Muscle layer of colon (tissue), 2 donors: ENCODE measurements at regions not wholly inside any gene's neighbourhood (a gene's known extent, or its start where the extent isn't known, plus 50 kb on each side); places are given as distances from the start of the nearest gene placed in this dataset.

Experiments
- H3K27ac ChIP-seq: one replicate; pipeline ENCODE4 v1.7.0; 2013; ENCODE audit warnings: low read depth, mild to moderate bottlenecking, low read length, moderate library complexity
- H3K27me3 ChIP-seq, 2 donors: one replicate each; pipeline ENCODE4 v1.7.0; 2013; ENCODE audit warnings: low read length in 2 of 2, mild to moderate bottlenecking in 2 of 2; ENCODE audit not compliant: insufficient read depth in 2 of 2, control insufficient read depth in 1 of 2
- H3K36me3 ChIP-seq: one replicate; pipeline ENCODE4 v1.7.0; 2013; ENCODE audit warnings: mild to moderate bottlenecking, low read length; ENCODE audit not compliant: insufficient read depth
- H3K4me1 ChIP-seq: one replicate; pipeline ENCODE4 v1.7.0; 2013; ENCODE audit warnings: mild to moderate bottlenecking, low read length; ENCODE audit not compliant: insufficient read depth
- H3K4me3 ChIP-seq, 2 donors: one replicate each; pipeline ENCODE4 v1.7.0; 2013; ENCODE audit warnings: low read length in 2 of 2, low read depth in 1 of 2, mild to moderate bottlenecking in 1 of 2, moderate library complexity in 1 of 2
- H3K9ac ChIP-seq: one replicate; pipeline ENCODE4 v1.7.0; 2013; ENCODE audit warnings: low read length
- H3K9me3 ChIP-seq: one replicate; pipeline ENCODE4 v1.7.0; 2013; ENCODE audit warnings: mild to moderate bottlenecking, low read length
- donor health status: abdominal sarcoma.
- donor health status: Adenocarcinoma of cecum.

DNA sequence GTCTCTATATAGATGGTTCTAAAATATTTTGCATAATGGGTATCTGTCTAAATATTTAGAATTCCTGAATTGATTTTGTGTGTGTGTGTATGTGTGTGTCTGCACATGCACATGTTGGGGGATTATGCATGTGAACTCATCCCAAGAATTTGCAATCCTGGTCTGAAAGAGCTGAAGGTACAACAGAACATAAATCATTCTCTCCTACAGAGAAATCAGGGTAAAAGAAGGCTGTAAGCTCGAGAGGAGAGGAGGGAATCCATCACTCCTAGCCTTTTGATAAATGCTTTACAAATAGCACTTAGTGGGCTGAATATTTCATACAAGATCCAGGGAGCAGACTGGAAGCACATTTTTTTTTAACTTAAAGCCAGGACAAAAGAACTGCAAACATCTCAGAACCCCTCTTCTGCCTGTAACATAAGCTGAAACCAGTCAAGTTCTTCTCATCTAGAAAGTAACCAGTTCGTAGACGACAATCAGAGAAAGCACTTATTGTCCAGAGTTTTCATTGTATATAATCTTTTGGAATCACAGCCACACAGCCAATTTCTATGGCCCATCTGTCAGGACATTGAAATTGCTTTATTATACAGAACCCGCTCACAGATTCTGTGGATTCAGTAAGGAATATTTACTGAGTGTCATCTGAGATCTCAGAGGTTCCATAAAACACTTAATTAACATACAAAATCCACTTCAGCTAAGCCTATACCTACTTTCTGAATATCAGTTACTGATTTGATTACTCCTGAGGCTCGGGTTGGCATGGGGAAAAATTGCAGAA is 541.4 kb upstream of the ZNF462 start:
- no peak overlapping the region for H3K27ac ChIP-seq
- H3K27me3 ChIP-seq: no peaks in the 10 kb centered on the region
- H3K9me3 ChIP-seq: no peaks in the 10 kb centered on the region
- no peak overlapping the region for H3K9ac ChIP-seq
- H3K4me3 ChIP-seq: no peak overlapping the region
- H3K4me1 ChIP-seq: no peaks in the 10 kb centered on the region
- no peaks in the 10 kb centered on the region for H3K36me3 ChIP-seq

DNA sequence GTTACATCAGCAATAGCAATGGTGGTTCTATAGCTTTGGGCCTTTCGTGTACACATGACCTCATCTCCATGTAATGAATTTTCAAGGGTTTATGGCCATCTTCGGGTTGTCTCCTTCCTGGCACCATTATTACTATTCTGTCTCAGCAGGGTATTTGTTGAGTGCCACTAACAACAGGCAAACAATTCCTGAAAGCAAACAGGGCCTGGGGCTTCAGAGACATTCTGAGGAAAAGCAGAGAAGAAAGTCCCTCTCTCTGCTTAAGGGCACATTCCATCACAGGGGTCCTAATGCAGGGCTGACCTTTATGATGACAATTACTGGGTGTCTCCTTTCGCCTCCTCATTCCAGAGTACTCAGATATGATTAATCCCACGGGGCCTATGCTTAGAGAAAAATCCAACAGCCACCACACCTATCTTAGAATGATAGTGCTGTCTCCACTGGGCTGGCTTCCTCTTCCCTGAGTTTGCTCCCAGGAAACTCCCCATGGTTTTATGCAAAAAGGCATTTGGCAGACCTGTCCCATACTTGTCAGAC is 540.2 kb upstream of the ZNF462 start:
- Histone ChIP-seq H3K9ac (no peak overlapping the region), H3K36me3 (no peaks in the 10 kb centered on the region), H3K27ac (no peak overlapping the region), H3K4me1 (no peaks in the 10 kb centered on the region), H3K4me3 (no peak overlapping the region), H3K27me3 (no peaks in the 10 kb centered on the region), H3K9me3 (no peaks in the 10 kb centered on the region)

DNA sequence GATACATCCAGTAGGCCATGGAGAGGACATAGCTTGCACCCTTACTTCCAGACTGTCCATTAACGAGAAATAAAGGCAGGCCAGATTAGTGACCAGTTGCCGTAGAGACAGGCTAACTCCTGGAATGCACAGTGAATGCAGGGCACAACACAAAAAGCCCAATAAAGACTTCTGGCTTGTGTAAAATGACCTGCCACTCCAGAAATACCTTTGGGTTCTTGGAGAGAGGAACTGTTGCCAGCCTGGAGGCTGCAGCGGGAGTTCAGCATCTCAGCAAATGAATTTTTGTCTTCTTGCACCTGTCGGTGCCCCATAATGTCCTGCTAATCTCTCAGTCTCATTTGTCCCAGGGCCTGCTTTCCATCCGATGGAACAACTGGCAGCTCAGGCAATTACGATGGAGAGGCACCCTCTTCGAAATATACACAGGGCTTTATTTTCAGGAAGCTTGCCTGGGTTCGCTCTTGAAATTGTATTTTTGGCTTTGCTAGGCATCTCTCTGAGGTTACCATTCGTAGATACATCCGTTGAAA is 538.8 kb upstream of the ZNF462 start:
- H3K9ac ChIP-seq: no peak overlapping the region

DNA sequence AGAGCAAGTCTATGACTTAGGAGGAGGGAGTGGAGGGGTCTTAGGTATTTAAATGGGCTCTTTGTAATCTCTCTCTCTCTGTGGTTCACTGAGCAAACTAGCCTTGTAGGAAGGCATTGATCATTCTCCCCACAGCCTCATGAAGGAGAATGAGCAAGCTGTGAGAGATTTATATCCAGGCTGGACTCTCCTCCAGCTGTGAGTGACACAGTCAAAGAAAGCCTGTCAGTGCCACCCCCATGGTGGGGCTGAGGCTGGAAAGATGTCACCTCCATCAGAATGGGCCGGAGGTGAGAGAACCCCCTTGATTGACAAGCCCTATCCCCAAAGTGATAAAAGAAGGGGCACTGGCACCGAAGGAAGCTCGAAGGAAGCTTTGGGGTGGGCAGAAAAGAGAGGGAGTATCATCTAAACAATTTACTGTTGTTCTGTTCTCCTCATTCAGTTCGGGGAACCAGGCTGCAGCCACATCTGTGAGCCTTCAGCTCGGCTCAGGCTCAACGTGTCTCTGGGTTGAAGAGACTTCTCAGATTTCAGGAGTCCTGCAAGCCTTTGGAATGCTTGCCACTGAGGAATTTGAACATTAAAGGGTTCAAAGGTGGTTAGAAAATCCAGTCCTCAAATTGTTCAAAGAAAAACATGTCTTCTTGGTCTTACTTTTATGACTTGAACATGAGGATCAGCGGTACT is 538.2 kb upstream of the ZNF462 start:
- Histone ChIP-seq H3K27ac (no peak overlapping the region), H3K9ac (no peak overlapping the region), H3K4me3 (no peak overlapping the region)

More for the DNA sequence above, 538.8 kb upstream of the ZNF462 start:
- no peaks in the 10 kb centered on the region for H3K4me1 ChIP-seq
- no peaks in the 10 kb centered on the region for H3K9me3 ChIP-seq
- H3K27me3 ChIP-seq: no peaks in the 10 kb centered on the region
- H3K4me3 ChIP-seq: no peak overlapping the region
- H3K27ac ChIP-seq: no peak overlapping the region
- H3K36me3 ChIP-seq: no peaks in the 10 kb centered on the region

DNA sequence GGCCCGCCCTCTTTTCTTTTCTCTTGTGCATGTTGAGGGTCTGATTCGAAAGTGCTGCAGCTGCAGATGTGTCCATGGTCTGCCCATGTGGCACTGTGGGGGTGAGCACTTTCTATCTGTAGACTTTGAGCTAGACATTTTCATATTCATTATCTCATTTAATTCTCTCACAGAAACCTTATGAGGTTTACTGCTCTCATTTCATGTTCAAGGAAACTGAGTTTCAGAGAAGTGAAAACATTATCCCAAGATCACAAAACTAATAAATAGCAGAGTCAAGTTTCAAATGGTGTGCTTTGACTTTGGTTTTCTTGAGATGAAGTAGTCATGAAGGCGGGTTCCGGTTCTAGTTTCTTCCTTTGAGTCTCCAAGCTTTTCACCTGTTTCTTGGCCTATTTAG is 536.5 kb upstream of the ZNF462 start:
- no peaks in the 10 kb centered on the region for H3K4me1 ChIP-seq
- H3K9ac ChIP-seq: no peak overlapping the region
- H3K4me3 ChIP-seq: no peak overlapping the region

More for the DNA sequence above, 538.2 kb upstream of the ZNF462 start:
- no peaks in the 10 kb centered on the region for H3K36me3 ChIP-seq
- H3K4me1 ChIP-seq: no peaks in the 10 kb centered on the region
- H3K27me3 ChIP-seq: no peaks in the 10 kb centered on the region
- H3K9me3 ChIP-seq: no peaks in the 10 kb centered on the region

DNA sequence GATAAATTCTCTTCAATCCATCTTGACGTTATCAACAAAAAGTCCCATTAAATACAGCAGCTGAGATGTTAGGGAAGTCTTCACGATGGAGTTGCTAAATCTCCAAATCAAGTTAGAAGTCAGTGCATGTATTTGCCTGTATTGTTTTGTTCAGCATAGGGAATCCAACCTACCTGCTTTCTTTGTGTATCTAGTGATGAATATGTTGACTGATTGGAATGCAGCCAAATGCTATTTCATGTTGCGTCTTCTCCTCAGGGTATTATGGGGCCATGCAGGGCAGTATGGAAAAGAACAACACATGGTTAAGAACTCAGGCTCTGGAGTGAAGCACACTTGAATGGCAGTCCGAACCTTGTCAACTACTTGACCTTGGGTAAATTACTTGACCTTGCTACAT is 529.5 kb upstream of the ZNF462 start:
- Histone ChIP-seq H3K9ac (no peak overlapping the region), H3K27ac (no peak overlapping the region), H3K27me3 (no peaks in the 10 kb centered on the region), H3K9me3 (no peaks in the 10 kb centered on the region), H3K36me3 (no peaks in the 10 kb centered on the region), H3K4me3 (no peak overlapping the region), H3K4me1 (no peaks in the 10 kb centered on the region)

More for the DNA sequence above, 536.5 kb upstream of the ZNF462 start:
- Histone ChIP-seq H3K27ac (no peak overlapping the region), H3K9me3 (no peaks in the 10 kb centered on the region), H3K36me3 (no peaks in the 10 kb centered on the region), H3K27me3 (no peaks in the 10 kb centered on the region)

DNA sequence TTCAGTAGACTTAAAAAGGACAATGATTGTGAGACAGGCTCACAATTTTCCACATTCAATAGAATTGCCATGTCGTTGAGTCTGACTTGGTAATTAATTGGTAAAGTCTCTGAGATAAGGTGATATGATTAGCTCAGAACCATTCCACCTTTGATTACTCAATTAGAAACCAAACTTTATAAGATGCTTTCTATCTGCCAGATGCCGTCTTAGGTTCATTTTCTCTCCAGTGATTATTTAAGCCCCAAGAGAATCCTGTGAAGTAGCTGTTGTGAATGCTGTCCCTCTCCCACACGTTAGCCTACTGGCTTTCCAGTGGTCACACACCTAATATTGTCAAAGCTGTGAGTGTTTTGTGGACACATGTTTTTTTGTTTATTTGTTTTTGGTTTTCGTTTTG is 528.9 kb upstream of the ZNF462 start:
- no peaks in the 10 kb centered on the region for H3K27me3 ChIP-seq
- H3K9ac ChIP-seq: no peak overlapping the region
- no peak overlapping the region for H3K27ac ChIP-seq
- no peaks in the 10 kb centered on the region for H3K9me3 ChIP-seq
- no peak overlapping the region for H3K4me3 ChIP-seq
- H3K36me3 ChIP-seq: no peaks in the 10 kb centered on the region
- no peaks in the 10 kb centered on the region for H3K4me1 ChIP-seq

DNA sequence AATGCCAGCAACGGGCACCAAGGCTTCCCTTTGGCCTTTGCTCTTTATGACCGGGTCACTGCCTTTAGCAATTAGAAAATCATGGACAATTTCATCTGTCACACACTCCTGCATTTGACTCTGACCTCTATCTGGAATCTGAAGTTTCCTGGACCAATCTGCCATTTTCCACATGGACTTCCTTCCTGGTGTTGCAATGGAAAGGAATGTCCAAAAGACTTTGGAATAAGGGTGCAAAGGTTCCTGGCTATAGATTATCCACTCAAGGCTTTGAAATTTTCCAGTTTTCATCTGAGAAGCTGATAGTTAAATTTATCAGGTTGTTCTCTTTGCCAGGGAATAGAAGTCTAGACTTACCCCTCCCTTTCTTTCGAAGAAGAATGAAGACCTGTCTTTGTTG is 523.1 kb upstream of the ZNF462 start:
- Histone ChIP-seq H3K9me3 (no peaks in the 10 kb centered on the region), H3K27me3 (no peaks in the 10 kb centered on the region), H3K4me1 (no peaks in the 10 kb centered on the region), H3K4me3 (no peak overlapping the region), H3K27ac (no peak overlapping the region), H3K9ac (no peak overlapping the region), H3K36me3 (no peaks in the 10 kb centered on the region)

DNA sequence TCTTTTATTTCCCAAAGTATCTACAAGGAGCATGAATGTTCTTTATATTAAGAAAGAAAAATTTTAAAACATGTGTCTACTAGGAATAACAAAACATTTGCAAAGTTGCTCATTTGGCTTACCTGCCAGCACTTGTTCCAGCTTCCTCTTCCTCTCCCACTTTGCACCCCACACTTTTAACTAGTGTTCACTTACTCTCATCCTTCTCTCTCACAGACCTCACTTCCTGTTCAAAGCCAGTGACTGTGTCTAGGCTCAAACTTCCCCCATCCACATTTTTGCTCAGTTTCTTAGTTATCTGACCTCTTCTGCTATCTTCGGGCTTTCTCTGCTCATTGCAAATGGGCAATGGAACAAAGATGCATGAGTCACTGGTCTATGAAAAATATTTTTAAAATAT is 512.2 kb upstream of the ZNF462 start:
- H3K27me3 ChIP-seq: no peaks in the 10 kb centered on the region
- no peaks in the 10 kb centered on the region for H3K4me1 ChIP-seq
- H3K9ac ChIP-seq: no peak overlapping the region
- H3K4me3 ChIP-seq: no peak overlapping the region
- H3K27ac ChIP-seq: no peak overlapping the region
- no peaks in the 10 kb centered on the region for H3K9me3 ChIP-seq
- H3K36me3 ChIP-seq: no peaks in the 10 kb centered on the region

DNA sequence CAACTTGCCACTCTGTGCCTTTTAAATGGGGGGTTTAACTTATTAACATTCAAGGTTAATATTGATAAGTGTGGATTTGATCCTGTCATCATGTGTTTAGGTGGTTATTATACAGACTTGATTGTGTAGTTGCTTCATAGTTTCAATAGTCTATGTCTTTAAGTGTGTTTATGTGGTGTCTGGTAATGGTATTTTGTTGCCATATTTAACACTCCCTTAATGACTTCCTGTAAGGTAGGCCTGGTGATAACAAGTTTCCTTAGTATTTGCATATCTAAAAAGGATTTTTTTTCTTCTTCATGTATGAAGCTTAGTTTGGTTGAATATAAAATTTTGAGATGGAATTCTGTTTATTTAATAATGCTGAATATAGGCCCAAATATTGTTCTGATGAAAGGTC is 506.0 kb upstream of the ZNF462 start:
- Histone ChIP-seq H3K36me3 (no peaks in the 10 kb centered on the region), H3K4me3 (no peak overlapping the region), H3K27me3 (no peaks in the 10 kb centered on the region), H3K9ac (no peak overlapping the region), H3K4me1 (no peaks in the 10 kb centered on the region), H3K9me3 (no peaks in the 10 kb centered on the region), H3K27ac (no peak overlapping the region)

DNA sequence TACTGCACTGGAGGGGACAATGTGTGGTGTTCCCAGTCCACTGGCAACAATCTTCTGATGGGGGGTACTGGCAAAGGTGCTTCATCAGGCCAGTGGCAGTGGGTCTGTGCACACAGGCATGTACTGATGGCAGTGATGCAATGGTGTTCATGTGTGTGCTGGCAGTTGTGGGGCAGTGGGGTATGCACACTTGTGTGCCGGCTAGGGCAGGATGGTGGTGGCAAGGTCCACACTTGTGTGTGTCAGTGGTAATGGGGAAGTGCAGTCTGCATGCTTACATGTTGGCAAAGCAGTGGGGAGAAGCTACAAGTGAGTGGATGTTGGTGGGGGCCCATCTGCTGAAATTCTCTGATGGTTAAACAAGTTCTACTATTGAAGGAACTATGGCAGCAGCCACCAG is 504.6 kb upstream of the ZNF462 start:
- Histone ChIP-seq H3K36me3 (no peaks in the 10 kb centered on the region), H3K4me1 (no peaks in the 10 kb centered on the region), H3K27ac (no peak overlapping the region)

More for the DNA sequence above, 504.6 kb upstream of the ZNF462 start:
- H3K9ac ChIP-seq: no peak overlapping the region
- no peak overlapping the region for H3K4me3 ChIP-seq
- no peaks in the 10 kb centered on the region for H3K9me3 ChIP-seq
- H3K27me3 ChIP-seq: no peaks in the 10 kb centered on the region
